T-helper 2 cell treated with Interferon-gamma antibody and Interleukin-4, amounts not matched to agents 100 ng/mL and 5 ng/mL, for 36 hours (primary cell): ENCODE measurements at regions not wholly inside any gene's neighbourhood (a gene's known extent, or its start where the extent isn't known, plus 50 kb on each side); places are given as distances from the start of the nearest gene placed in this dataset.

ENCODE experiments used
- intact Hi-C: fragments of 100-400 bp; cut with micrococcal nuclease; formaldehyde crosslinking; loops from one replicate; pipeline ENCODE4 v1.15.1; 2023

DNA sequence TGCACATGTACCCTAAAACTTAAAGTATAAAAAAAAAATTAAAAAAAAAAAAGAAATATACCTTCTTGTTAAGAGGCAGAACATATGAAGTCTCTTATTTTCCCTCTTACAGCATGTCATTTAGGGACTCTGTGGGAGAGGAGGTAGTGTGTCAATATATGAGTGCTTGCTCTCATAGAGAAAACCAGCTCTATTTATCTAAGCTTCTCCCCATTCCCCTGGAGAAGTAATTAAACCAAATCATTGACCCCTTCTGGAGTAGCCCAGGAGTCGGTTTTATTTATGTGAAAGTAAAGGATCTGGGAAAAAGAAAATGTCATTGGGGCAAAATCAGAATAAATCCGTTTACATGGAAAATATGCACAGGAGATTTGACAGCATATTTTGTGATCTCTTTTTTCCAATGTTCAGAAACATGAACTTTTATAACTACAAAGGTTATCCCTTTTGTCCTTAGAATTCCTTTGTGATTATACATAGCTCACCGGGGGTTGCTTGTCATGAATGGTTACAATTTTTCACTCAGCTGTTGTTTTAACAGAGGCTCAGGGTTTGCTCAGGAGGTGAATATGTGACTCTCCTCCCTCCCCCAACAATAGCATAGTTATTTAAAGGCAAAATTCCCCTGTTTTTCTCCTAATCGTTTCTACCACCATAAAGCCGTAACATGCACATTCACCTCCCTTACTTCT, 114.5 kb upstream of the C1orf21 start:
- intact Hi-C loops = no loop called here

GRCh38 chr1:184276416-184276815, 110.4 kb upstream of the C1orf21 start:
- intact Hi-C loops = no loop called here

DNA sequence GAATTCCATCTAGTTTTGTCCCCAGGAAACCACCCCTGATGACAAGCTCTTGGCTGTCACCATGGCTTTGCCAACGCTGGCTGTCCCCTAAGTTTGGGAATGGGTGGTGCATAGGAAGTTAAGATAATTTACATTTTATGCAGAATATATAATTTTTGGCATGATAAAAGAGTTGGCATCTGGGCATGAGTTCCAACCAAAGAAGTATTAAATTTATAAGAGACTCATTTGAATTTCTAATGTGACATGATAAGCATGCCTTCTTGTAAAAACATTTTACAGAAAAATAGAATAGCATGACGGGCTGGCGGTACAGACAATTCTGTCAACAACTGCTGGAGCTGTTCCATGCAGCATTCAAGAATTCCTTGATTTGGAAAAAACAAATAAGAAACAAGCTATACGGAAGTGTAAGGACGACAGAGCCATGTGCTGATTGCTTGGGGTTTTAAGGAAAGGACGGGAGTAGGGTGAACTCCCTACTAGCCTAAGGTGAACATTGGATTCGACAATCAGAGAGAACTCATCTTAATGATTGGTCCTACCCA, 106.8 kb upstream of the C1orf21 start:
- intact Hi-C loops = no loop called here

GRCh38 chr1:184283999-184284398, 102.8 kb upstream of the C1orf21 start:
- intact Hi-C loops = no loop called here

- intact Hi-C loops = no loop called here
Observed at GRCh38 chr1:184284900-184285299, 101.9 kb upstream of the C1orf21 start.

- intact Hi-C loops = no loop called here
Observed at GRCh38 chr1:184285401-184286087, 101.3 kb upstream of the C1orf21 start.

- intact Hi-C loops = no loop called here
Observed at GRCh38 chr1:184287001-184287400, 99.8 kb upstream of the C1orf21 start.

DNA sequence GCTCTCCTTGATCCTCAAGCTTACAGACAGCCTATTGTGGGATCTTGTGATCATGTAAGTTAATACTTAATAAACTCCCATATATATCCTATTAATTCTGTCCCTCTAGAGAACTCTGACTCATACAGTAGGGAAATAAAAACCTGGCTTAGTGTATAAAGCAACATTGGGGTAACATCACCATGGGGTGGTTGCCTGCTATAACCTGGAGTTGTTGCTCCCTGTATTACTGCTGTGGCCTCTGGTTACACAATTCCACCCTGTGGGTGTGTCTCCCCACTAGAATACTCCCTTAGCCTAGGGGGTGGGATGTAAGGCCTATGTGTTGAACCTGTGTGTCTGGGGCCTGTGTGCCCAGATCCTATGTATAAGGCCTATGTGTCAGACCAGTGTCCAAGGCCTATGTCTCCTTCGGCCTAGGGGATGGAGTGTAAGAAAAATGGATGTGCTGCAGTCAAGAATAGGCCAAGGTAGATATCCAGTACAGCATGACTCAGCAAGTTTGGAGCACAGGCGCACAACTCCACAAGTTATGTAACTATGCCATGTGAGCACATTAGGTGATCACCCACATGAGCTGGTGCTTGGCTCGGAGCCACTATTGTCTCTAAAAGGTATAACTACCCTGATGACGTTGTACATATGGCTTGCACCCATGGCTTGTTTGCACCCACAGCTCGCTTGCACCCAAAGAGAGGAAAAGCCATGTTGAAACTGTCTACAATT, 96.8 kb upstream of the C1orf21 start:
- intact Hi-C loops = no loop called here

DNA sequence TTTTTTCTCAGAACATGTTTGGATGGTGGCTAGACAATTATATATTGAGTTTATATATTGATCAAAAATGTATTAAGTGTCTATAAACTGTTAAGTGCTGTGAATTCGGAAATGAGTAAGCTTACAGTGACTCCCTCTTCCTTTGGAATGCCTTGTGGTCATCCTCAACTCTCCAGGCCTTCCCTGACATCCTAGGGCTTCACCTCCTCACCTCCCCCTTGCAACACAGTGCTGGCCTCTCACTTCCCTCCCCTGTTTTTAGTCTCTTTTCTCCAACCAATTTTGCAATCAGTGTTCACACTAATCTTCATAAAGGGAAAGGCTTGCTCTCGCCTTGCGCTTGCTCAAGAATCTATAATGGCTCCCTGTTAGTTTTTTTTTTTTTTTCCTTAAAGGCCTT, 95.1 kb upstream of the C1orf21 start:
- intact Hi-C loops = no loop called here

DNA sequence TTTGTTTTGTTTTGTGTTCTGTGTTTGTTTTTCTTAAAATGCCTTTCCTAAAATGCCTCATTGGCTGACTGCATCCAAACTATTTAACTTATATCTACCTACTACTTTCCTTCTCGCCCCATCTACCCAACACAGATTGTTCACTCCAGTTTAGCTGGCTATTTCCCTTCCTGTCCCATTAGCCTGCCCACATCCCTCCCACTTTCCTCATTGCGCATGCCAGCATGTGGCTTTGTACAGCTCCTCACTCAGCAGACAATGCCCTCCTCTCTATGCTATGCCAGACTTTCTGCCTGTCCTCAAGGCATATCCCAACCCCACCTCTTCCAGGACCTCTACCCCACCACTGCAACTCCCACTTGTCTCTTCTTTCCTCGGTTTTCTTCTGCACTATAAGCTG, 94.7 kb upstream of the C1orf21 start:
- intact Hi-C loops = no loop called here

DNA sequence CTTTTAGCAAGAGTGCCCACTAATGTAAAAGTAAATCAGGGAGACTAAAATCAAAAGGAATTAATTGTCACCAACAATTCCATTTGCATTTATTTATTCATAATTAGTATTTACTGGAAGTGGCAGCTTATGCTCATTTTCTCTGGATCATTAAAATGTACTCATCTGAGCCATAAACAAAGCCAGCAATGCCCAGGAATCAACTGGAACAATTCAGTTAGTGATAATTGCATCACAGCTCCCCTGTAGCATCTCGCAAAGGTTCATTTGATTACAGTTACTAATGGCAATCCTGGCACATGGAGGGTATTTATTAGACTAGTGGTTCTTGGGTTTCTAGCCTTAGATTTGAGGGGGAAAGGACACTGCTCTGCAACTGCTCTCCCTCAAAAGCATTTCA, 92.7 kb upstream of the C1orf21 start:
- intact Hi-C loops = no loop called here

DNA sequence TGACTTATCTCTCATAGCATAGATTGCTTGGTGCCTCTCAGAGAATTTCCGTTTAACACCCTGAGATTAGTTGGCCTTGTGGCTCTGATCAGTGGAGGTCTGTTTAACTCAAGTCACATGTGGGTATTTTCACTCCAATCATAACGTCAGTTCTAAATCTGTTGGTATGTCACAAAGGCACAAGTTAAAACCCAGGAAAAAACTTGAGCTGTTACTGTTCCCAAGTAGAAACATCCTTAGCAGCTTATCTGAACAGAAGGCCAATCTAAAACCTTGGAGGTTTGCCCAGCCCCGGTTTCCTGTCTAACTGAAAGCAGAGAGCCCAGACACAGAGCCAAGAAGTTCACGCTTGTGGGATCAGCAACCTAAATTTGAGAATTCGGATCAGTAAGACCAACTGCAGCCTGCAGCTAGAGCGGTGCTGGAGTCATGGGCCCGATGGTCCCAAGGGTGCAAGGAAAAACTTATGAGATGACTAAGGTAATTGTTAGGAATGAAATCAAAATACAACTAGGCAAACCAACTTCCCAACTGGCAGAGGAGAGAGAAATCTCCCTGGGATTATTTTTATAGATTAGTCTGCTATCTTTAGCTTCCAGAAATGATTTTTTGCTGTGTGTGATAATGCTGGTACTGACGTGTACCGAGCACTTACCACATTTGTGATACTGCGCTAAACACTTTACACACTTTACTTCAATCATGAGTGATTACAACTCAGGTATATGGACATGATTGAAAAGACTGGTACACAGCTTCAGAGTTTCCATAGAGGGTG, 90.2 kb upstream of the C1orf21 start:
- intact Hi-C loops = no loop called here

DNA sequence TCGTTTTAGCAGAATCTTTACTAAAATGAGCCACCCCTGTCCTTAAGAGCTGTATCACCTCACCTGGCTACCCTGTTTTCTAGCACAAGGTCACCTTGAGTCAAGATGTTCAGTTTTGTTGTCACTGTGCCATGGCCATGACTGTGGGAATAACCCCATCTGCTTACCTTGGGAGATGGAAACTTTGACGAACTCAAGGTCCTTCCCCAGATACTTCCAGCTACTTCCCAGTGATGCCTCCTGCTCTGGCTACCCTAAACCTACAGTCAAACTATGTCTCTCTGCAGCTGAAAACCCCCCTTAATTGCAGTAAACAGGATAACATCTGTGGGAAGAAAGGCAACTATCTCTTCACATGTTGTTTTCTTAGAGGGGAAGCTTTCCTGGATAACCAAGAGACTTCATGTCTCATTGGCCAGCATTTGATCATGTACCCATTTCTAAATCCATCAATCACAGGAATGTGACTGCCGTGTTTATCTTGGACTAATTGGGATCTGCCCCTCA, 89.5 kb upstream of the C1orf21 start:
- intact Hi-C loops = no loop called here

DNA sequence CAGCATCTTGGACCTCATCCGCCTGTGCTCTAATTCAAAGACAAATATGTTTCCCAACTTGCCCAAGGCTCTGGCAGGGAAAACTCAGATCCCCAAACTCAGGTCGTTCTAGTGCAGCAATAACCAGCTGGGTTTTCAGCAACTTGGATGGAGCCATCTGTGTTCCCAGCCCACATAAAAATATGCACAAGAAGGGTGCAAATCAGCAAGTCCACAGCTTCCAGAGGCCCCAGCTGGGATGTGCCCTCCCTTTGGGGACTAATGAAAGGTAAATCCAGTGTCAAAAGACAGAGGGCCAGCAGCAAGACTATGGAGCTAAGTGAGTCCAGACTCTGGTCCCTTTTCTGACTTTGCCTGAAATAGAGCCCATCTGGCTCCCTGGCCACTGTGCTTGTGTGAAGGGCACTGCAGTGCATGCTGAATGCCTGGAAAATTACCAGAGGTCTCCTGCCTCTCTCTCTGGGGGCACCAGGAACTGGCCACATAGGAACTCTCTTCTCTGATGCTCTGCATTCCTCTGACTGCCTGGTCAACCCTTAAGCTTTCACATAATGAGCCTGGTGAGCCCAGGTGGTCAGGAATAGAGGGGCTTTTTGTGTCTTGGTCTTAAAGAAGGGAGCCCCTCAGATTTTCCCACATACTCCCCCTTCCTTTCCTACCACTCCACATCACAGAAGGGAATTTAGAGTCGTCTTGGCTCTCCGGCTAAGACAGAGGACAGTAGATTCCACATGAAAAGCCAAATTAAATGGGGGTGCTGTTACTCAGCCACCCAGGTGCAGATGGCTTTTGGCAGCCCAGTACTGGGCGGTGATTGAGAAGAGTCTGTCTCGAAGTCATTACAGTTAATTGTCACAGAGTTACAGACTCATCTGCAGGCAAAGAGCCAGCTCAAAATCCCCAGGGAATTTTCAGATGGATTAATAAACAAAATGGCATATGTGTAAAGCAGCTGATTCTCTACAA, 88.1 kb upstream of the C1orf21 start:
- intact Hi-C loops = no loop called here

DNA sequence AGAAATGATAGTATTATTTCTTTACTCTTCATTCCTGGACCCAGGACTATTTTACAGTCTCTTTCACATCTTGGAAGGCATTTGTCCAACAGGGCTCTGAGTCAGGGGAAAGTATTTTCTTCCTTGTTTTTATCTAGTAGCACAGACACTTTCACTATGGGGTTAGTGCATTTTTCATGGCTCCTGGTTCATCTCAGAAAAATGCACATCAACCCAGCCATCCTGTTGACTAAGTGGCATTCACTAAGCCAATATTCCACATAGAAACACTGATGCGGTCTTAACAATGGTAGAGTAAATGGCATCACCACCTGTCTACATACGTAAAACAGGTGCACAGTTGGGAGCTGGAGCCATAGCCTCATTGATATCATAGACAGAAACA, 87.4 kb upstream of the C1orf21 start:
- intact Hi-C loops = no loop called here

DNA sequence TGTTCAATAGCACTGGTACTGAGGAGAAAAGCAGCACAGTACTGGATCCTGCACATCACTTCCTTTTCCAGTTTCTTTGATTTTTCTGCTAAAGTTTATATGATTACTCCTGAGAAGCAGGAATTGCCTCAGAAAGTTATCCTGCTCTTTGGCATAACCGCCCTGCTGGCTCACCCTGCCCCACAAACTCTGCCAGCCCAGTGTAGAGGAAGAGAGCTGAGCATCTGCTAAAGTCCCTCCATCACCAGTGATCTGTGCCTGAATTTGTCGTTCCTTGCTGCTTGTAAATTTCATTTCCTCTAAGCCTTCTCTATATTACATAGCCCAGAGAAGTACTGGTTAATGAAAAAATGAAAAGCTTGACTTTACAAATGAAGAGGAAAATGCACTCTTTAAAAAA, 87.0 kb upstream of the C1orf21 start:
- intact Hi-C loops = no loop called here

DNA sequence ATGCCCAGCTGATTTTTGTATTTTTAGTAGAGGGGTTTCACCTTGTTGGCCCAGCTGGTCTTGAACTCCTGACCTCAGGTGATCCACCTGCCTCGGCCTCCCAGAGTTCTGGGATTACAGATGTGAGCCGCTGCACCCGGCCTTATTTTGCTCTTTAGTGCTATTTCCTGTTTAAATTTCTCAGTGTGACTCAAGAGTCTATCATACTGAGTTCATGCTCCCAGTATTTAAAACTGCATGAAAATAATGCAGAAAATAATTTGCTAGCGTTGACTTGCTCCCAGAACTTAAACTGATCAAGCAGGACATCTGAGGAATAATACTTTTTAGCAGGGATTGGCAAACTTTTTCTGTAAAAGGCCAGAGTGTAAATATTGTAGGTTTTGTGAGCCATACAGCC, 86.4 kb upstream of the C1orf21 start:
- intact Hi-C loops = no loop called here

DNA sequence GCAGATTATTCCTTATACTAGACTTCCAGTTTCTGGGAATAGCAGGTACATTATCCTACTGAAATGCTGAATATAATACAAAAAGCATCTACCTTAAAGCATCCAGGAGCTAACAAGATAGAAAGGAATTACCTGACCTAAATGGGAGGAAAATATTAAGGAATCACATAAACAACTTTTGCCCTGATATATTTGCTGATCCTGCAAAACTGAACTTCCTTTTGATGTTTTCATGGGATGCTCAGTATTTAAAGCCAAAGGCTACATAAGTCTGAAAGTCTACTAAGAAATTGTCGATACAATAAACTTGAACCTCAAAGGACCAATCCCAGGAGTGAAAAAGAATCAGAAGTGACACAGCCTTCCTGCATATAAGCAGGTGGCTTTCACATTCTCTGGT, 85.6 kb upstream of the C1orf21 start:
- intact Hi-C loops = no loop called here

DNA sequence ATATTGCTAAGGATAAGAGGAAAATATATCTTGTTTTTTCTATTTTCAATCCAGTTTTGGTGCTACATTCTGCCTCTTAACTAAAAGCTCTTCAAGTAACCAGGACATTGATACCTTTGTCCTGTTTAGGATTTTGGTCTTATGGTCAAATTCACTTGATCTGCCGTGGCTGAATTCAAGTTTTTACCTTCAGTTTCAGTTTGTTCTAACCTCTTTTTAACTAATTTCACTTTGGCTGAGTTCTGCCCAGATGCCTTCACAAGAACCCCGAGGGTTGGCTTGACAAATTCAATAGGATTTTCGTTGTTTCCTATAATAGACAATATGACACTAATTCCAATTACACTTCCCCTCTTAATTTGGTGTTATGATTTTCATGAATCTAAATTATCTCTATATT, 84.5 kb upstream of the C1orf21 start:
- intact Hi-C loops = no loop called here

DNA sequence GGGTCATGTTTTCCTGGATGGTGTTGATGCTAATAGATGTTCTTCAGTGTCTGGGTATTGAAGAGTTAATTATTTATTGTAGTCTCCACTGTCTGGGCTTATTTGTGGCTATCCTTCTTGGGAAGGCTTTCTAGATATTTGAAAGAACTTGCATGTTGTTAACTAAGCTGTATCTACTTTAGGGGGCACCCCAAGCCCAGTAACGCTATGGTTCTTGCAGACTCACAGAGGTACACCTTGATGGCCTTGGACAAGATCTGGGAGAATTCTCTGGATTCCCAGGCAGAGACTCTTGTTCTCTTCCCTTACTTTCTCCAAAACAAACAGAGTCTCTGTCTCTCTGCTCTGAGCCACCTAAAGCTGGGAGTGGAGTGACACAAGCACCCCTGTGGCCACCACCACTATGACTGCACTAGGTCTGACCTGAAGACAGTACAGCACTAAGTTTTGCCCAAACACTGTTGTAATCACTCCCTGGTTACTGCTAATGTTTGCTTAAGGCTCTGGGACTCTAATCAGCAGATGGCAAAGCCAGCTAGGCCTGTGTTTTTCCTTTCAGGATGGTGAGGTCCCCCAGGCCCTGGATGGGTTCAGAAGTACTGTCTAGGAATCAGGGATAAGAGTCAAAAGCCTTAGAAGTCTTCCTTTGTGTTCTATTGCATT, 76.5 kb upstream of the C1orf21 start:
- intact Hi-C loops = no loop called here
